RWPE1 (cell line): ENCODE measurements at regions not wholly inside any gene's neighbourhood (a gene's known extent, or its start where the extent isn't known, plus 50 kb on each side); places are given as distances from the start of the nearest gene placed in this dataset.

ENCODE experiments used
- CTCF ChIA-PET: fragments of 350-600 bp; sonication (Branson Sonifier 250); formaldehyde crosslinking; extraction: SDS; loops from one replicate; lab custom pipeline; 2021; lab: Yijun Ruan, JAX
- POLR2A ChIA-PET: fragments of 400-600 bp; formaldehyde crosslinking; extraction: SDS; loops from one replicate; lab custom pipeline; 2020; ENCODE audit warnings: antibody characterized with exemption; ENCODE audit not compliant: low non-redundant PET; lab: Yijun Ruan, JAX
- DNase-seq: peaks from one replicate; pipeline ENCODE4 v3.0.0; 2012; ENCODE audit warnings: low spot score
- H3K27ac ChIP-seq: fragments of 450-650 bp; 2 replicates; pipeline ENCODE4 v1.5.1; 2017
- CTCF ChIP-seq: fragments of 450-650 bp; conservative IDR thresholded peaks from 2 replicates; pipeline ENCODE4 v1.5.1; 2017; ENCODE audit warnings: low read depth, mild to moderate bottlenecking

GRCh38 chr20:6841128-6841527, 73.6 kb downstream of the BMP2 start:
- ChIA-PET CTCF (interaction anchor here (0.5 to 0.6 kb wide), 2 partner anchors 14 to 493 kb away, joined by 3 read pairs; no protein-coding TSS in a partner anchor), POLR2A (no interaction called here)
- DNase-seq = no peak
- H3K27ac ChIP-seq = no peak overlapping the region
- TF ChIP-seq CTCF = no peak

GRCh38 chr20:6845141-6845540, 77.7 kb downstream of the BMP2 start:
- DNase-seq = no peak
- TF ChIP-seq CTCF = no peak
- ChIA-PET CTCF (interaction anchor here (0.6 kb wide), 1 partner anchor 16 kb away, joined by 5 read pairs; no protein-coding TSS in a partner anchor), POLR2A (no interaction called here)
- H3K27ac ChIP-seq = no peak overlapping the region

GRCh38 chr20:6848041-6848440, 80.6 kb downstream of the BMP2 start:
- H3K27ac ChIP-seq = no peak overlapping the region
- POLR2A ChIA-PET = no interaction called here
- CTCF ChIA-PET = no interaction called here
- no peak for TF ChIP-seq CTCF
- DNase-seq = no peak

GRCh38 chr20:6848992-6849391, 81.5 kb downstream of the BMP2 start:
- H3K27ac ChIP-seq = no peak overlapping the region
- POLR2A ChIA-PET = no interaction called here
- no peak for TF ChIP-seq CTCF
- no peak for DNase-seq
- CTCF ChIA-PET = interaction anchor here (0.6 kb wide), 2 partner anchors 13 to 231 kb away, joined by 3 to 6 read pairs; no protein-coding TSS in a partner anchor

- no peak for DNase-seq
- H3K27ac ChIP-seq = no peak overlapping the region
- CTCF ChIA-PET = no interaction called here
- TF ChIP-seq CTCF = no peak
- POLR2A ChIA-PET = no interaction called here
These were observed 83.7 kb downstream of the BMP2 start for GRCh38 chr20:6851136-6851535.

- POLR2A ChIA-PET = no interaction called here
- CTCF ChIA-PET = no interaction called here
- H3K27ac ChIP-seq = no peak overlapping the region
- TF ChIP-seq CTCF = no peak
- DNase-seq = no peak
These were observed 85.0 kb downstream of the BMP2 start for GRCh38 chr20:6852478-6852877.

- DNase-seq = no peak
- ChIA-PET POLR2A (no interaction called here), CTCF (interaction anchor here (0.7 kb wide), 1 partner anchor 759 kb away, joined by 4 read pairs; no protein-coding TSS in a partner anchor)
- TF ChIP-seq CTCF = no peak
- H3K27ac ChIP-seq = no peak overlapping the region
These were observed 87.6 kb downstream of the BMP2 start for GRCh38 chr20:6855104-6855503.
